ENCODE measurements at regions not wholly inside any gene's neighbourhood (a gene's known extent, or its start where the extent isn't known, plus 50 kb on each side); places are given as distances from the start of the nearest gene placed in this dataset.

DNA sequence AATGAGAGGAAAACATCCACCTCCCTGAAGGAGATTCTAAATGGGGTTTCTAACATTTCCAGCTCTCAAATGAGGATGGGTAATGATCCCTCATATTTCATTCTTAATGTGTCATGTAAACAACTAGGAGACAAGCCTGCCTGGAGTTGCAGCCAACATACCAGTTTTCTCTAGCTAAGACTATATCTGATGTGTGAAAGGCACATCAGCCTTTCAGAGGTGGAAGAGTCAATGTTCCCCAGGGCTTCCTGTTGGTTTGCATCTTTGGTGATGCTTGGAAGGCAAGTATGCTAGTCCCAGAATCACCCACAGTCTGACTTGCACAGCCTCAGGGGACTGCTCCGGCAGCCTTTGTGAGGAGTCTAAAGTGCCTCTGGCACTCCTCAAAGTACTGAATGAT lies 921.2 kb downstream of the SQOR start:
- no peaks in the 10 kb centered on the region for H3K4me1 ChIP-seq (ENCODE audit: insufficient read depth)
- H3K27me3 ChIP-seq: no peaks in the 10 kb centered on the region
- 81 to 95% (median 88%) methylated on average over 1 of the region's 1 CpG for WGBS, 3 donors
- H3K4me3 ChIP-seq: no peak overlapping the region
- no peak for DNase-seq
- H3K36me3 ChIP-seq: no peaks in the 10 kb centered on the region
- TF ChIP-seq, protein P1, sequence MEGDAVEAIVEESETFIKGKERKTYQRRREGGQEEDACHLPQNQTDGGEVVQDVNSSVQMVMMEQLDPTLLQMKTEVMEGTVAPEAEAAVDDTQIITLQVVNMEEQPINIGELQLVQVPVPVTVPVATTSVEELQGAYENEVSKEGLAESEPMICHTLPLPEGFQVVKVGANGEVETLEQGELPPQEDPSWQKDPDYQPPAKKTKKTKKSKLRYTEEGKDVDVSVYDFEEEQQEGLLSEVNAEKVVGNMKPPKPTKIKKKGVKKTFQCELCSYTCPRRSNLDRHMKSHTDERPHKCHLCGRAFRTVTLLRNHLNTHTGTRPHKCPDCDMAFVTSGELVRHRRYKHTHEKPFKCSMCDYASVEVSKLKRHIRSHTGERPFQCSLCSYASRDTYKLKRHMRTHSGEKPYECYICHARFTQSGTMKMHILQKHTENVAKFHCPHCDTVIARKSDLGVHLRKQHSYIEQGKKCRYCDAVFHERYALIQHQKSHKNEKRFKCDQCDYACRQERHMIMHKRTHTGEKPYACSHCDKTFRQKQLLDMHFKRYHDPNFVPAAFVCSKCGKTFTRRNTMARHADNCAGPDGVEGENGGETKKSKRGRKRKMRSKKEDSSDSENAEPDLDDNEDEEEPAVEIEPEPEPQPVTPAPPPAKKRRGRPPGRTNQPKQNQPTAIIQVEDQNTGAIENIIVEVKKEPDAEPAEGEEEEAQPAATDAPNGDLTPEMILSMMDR (IDR thresholded peaks at IDR 0.05): no peak
- no peak for TF ChIP-seq EP300 (IDR thresholded peaks at IDR 0.05)
- TF ChIP-seq POLR2A (IDR thresholded peaks at IDR 0.05): no peak
- no peak overlapping the region for H3K27ac ChIP-seq
- no peaks in the 10 kb centered on the region for H3K9me3 ChIP-seq
- intact Hi-C loops (cut with DNase I): no loop called here

DNA sequence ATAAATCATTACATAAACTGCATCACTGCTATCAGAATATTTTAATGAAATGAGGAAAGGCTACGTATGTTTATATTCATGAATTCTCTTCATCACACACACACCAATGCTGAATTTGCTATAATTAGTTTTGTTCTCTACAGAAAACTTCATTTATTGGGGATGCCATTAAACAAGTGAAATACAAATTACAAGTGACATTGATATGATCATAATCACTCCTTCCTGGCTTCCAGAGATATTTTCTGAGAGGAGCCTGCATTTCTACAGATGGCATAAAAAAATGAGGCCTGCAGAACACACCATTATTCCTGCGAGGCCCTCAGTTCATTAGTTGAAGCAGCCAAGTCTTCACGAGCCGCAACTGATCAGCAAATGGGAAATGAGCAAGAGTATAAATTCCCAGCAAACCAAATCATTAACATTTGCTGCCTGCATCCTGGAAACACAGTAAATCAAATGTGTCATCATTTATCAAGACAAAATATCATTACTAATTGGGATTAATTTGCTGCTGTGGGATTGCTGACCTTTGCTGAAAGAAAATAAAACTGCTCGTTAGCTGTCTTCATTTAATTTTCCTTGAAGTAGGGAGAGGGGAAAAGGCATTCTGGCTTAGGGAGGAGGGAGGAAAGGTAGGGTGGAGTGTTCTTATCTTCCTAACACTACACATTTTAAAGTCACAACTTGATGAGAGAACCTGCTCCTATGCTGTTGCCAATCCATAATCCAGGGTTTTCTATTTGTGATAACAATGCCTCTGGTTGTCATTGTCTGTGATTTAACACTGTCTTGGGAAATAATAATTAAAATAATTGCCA lies 921.9 kb downstream of the SQOR start:
- no peaks in the 10 kb centered on the region for H3K27me3 ChIP-seq
- no peaks in the 10 kb centered on the region for H3K36me3 ChIP-seq
- intact Hi-C loops (cut with DNase I): no loop called here
- H3K4me1 ChIP-seq (ENCODE audit: insufficient read depth): no peaks in the 10 kb centered on the region
- TF ChIP-seq EP300 (IDR thresholded peaks at IDR 0.05) (no peak), POLR2A (IDR thresholded peaks at IDR 0.05) (no peak)
- TF ChIP-seq, protein P1 (IDR thresholded peaks at IDR 0.05): no peak
- no peak for DNase-seq
- no peaks in the 10 kb centered on the region for H3K9me3 ChIP-seq
- H3K27ac ChIP-seq: no peak overlapping the region
- WGBS, 3 donors: 67 to 83% (median 69%) methylated on average over 5 of the region's 5 CpGs
- H3K4me3 ChIP-seq: no peak overlapping the region

DNA sequence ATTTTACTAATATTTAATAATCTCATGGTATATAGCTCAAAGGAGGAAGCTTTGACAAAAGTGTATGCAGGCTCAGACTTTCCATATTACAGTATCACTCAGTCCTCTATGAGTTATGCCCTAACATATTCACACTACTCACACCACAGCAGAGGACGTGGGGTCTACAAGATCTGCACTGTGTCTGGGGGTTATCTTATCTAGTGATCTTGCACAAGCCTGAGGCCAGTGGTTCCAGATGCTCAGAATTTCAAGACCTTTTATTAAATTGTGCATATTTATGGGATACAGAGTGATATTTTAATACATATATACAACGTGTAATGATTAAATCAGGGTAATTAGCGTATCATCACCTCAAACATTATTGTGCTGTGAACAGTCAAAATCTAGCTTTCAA lies 933.1 kb downstream of the SQOR start:
- 74 to 84% (median 83%) methylated on average over 3 of the region's 3 CpGs for WGBS, 3 donors
- H3K27me3 ChIP-seq: no peaks in the 10 kb centered on the region
- H3K4me3 ChIP-seq: no peak overlapping the region
- no peaks in the 10 kb centered on the region for H3K36me3 ChIP-seq
- no peak for TF ChIP-seq EP300 (IDR thresholded peaks at IDR 0.05)
- TF ChIP-seq, protein P1 (IDR thresholded peaks at IDR 0.05): no peak
- no peak for TF ChIP-seq POLR2A (IDR thresholded peaks at IDR 0.05)
- H3K4me1 ChIP-seq (ENCODE audit: insufficient read depth): no peaks in the 10 kb centered on the region
- H3K27ac ChIP-seq: no peak overlapping the region
- intact Hi-C loops (cut with DNase I): no loop called here
- no peaks in the 10 kb centered on the region for H3K9me3 ChIP-seq
- no peak for DNase-seq

DNA sequence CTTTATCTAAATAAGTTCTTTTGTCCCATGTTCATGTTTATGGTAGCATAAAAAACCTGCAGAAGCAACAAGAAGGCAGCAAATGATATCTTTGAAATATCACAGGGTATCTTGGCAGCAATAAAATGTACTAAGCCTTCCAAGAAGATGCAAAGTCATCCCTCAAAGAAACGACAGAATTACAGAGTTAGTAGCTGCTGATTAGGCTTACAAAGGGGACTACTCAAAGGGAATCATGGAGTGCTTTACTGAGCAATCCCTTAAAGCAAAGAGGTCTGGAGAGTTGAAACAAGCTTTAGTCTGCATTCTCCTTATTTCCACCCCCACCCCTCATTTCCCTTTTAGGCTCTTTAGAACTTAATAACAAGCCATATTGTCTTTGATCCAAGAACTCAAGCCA lies 935.0 kb downstream of the SQOR start:
- Histone ChIP-seq H3K27me3 (no peaks in the 10 kb centered on the region), H3K4me3 (no peak overlapping the region), H3K4me1 (ENCODE audit: insufficient read depth) (no peaks in the 10 kb centered on the region), H3K27ac (no peak overlapping the region), H3K36me3 (no peaks in the 10 kb centered on the region), H3K9me3 (no peaks in the 10 kb centered on the region)
- DNase-seq: no peak
- intact Hi-C loops (cut with DNase I): no loop called here
- 3 to 10% (median 8%) methylated on average over 1 of the region's 1 CpG for WGBS, 3 donors
- TF ChIP-seq POLR2A (IDR thresholded peaks at IDR 0.05): no peak
- TF ChIP-seq, protein P1 (IDR thresholded peaks at IDR 0.05): no peak
- TF ChIP-seq EP300 (IDR thresholded peaks at IDR 0.05): no peak
